Brain microvascular endothelial cell (primary cell): ENCODE measurements at regions not wholly inside any gene's neighbourhood (a gene's known extent, or its start where the extent isn't known, plus 50 kb on each side); places are given as distances from the start of the nearest gene placed in this dataset.

ENCODE experiments used
- DNase-seq: peaks from one replicate; pipeline ENCODE4 v3.0.0-alpha.2; 2020
- H3K27ac ChIP-seq: fragments of 250-450 bp; sonication (Bioruptor Pico); 2 replicates; pipeline ENCODE4 v1.5.1; 2020; ENCODE audit warnings: mild to moderate bottlenecking, moderate library complexity
- H3K27me3 ChIP-seq: fragments of 250-450 bp; sonication (Bioruptor Pico); replicated peaks from 2 replicates; pipeline ENCODE4 v1.5.1; 2020; ENCODE audit warnings: mild to moderate bottlenecking
- H3K36me3 ChIP-seq: fragments of 250-450 bp; sonication (Bioruptor Pico); replicated peaks from 2 replicates; pipeline ENCODE4 v1.5.1; 2020; ENCODE audit warnings: mild to moderate bottlenecking
- H3K4me3 ChIP-seq: 2 replicates; pipeline ENCODE4 v1.5.1; 2011; ENCODE audit warnings: low read depth, mild to moderate bottlenecking, control low read depth, low read length, moderate library complexity
- CTCF ChIP-seq: IDR thresholded peaks from 2 replicates; pipeline ENCODE4 v1.5.1; 2011; ENCODE audit warnings: low read depth, mild to moderate bottlenecking, moderate library complexity, low read length, control low read depth, inconsistent platforms; ENCODE audit errors: missing control alignments
- in situ Hi-C: cut with HindIII; loops from 2 replicates; pipeline ENCODE4 v1.10.0; 2017; ENCODE audit warnings: low sequenced_read_pairs, low pct_ligation_motif_present

DNA sequence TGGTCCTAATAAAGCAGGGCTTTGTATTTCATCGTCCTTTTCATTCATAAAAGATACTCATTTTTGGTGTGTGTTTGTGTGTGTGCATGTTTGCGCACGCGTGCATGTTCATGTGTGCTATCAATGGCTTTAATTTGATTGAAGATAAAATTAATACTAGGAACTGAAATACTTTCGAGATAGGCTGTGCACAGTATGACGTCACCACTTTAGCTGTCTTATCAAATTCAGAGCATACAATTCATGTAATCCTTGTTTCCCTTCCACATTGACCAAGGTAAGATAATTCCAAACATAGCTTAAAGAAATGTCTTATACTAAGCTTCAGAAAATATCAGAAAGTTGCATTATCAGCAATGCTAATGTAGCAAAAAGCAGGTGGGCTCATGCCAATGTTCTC is 113.6 kb upstream of the CYYR1 start:
- Histone ChIP-seq H3K27me3 (no peaks in the 10 kb centered on the region), H3K4me3 (no peak overlapping the region), H3K27ac (no peak overlapping the region), H3K36me3 (no peaks in the 10 kb centered on the region)
- in situ Hi-C loops, result no loop called here
- TF ChIP-seq CTCF, result no peak
- no peak for DNase-seq

GRCh38 chr21:26686278-26686677 is 113.2 kb upstream of the CYYR1 start:
- DNase-seq, result no peak
- in situ Hi-C loops, result no loop called here

GRCh38 chr21:26684889-26685288 is 111.8 kb upstream of the CYYR1 start:
- no peak overlapping the region for H3K4me3 ChIP-seq
- H3K36me3 ChIP-seq, result no peaks in the 10 kb centered on the region
- no peak for TF ChIP-seq CTCF
- H3K27me3 ChIP-seq, result no peaks in the 10 kb centered on the region
- in situ Hi-C loops, result no loop called here
- DNase-seq, result no peak
- H3K27ac ChIP-seq, result no peak overlapping the region

More at GRCh38 chr21:26686278-26686677, 113.2 kb upstream of the CYYR1 start:
- Histone ChIP-seq H3K27ac (no peak overlapping the region), H3K27me3 (no peaks in the 10 kb centered on the region), H3K36me3 (no peaks in the 10 kb centered on the region), H3K4me3 (no peak overlapping the region)
- TF ChIP-seq CTCF, result no peak

- TF ChIP-seq CTCF, result no peak
- no peak overlapping the region for H3K27ac ChIP-seq
- H3K36me3 ChIP-seq, result no peaks in the 10 kb centered on the region
- H3K27me3 ChIP-seq, result no peaks in the 10 kb centered on the region
- in situ Hi-C loops, result no loop called here
- no peak for DNase-seq
- H3K4me3 ChIP-seq, result no peak overlapping the region
Measured at GRCh38 chr21:26683996-26684395, 110.9 kb upstream of the CYYR1 start.

GRCh38 chr21:26679284-26679683 is 106.2 kb upstream of the CYYR1 start:
- Histone ChIP-seq H3K27ac (no peak overlapping the region), H3K27me3 (no peaks in the 10 kb centered on the region), H3K4me3 (no peak overlapping the region), H3K36me3 (no peaks in the 10 kb centered on the region)
- in situ Hi-C loops, result no loop called here
- TF ChIP-seq CTCF, result no peak
- DNase-seq, result no peak

GRCh38 chr21:26674323-26674722 is 101.2 kb upstream of the CYYR1 start:
- no peak overlapping the region for H3K4me3 ChIP-seq
- in situ Hi-C loops, result no loop called here
- DNase-seq, result no peak
- H3K27me3 ChIP-seq, result no peaks in the 10 kb centered on the region
- no peaks in the 10 kb centered on the region for H3K36me3 ChIP-seq
- no peak for TF ChIP-seq CTCF
- no peak overlapping the region for H3K27ac ChIP-seq
